HepG2 (cell line): ENCODE measurements at regions not wholly inside any gene's neighbourhood (a gene's known extent, or its start where the extent isn't known, plus 50 kb on each side); places are given as distances from the start of the nearest gene placed in this dataset.

Experiments
- ATAC-seq: fragments of 200-7000 bp; cut with Tn5 transposase; 3 replicates; pipeline ENCODE4 v1.9.1; 2020; ENCODE audit warnings: mild to moderate bottlenecking, moderate library complexity
- BruUV-seq: library from RNA; stranded (reverse); fragments of 400-500 nt; replicated peaks from 2 replicates; lab custom pipeline; 2021; lab: Mats Ljungman, UMichigan
- CTCF ChIA-PET: fragments of 300-600 bp; formaldehyde crosslinking; extraction: SDS; loops from one replicate; lab custom pipeline; 2021; ENCODE audit warnings: low total read pairs, inconsistent platforms, low intra/inter-chr PET ratio; lab: Yijun Ruan, JAX
- POLR2A ChIA-PET: fragments of 350-600 bp; sonication (Branson Sonifier 250); formaldehyde crosslinking; loops from one replicate; lab custom pipeline; 2020; ENCODE audit warnings: antibody characterized with exemption, inconsistent platforms; lab: Yijun Ruan, JAX
- DNase-seq: peaks from one replicate; pipeline ENCODE4 v3.0.0-alpha.2; 2015; ENCODE audit warnings: low spot score
- FAIRE-seq: peaks from 3 replicates; lab custom pipeline; 2011; peaks lifted over from hg19 to GRCh38; lab: Jason Lieb, UNC
- H2AFZ ChIP-seq: one replicate; pipeline ENCODE4 v1.6.1; 2011; ENCODE audit warnings: low read length, inconsistent platforms
- H3K27ac ChIP-seq: fragments of 300-600 bp; 3 replicates; pipeline ENCODE4 v1.8.0; 2011; ENCODE audit warnings: mixed run types, mild to moderate bottlenecking, mixed read lengths, low read length, inconsistent platforms; ENCODE audit not compliant: insufficient read depth; ENCODE audit errors: extremely low read length
- H3K27me3 ChIP-seq, 2 experiments: fragments of 200-600 bp in 1 of 2; 2 replicates in 1 of 2; 3 replicates in 1 of 2; pipeline versions ENCODE4 v1.6.0 to v1.8.0; 2011; ENCODE audit warnings: low read length in 2 of 2, mild to moderate bottlenecking in 2 of 2, moderate library complexity in 2 of 2, inconsistent platforms in 1 of 2; ENCODE audit not compliant: insufficient read depth in 2 of 2, control insufficient read depth in 1 of 2
- H3K36me3 ChIP-seq, 2 experiments: fragments of 200-600 bp in 1 of 2; replicated peaks in 1 of 2; 2 replicates in 1 of 2; 3 replicates in 1 of 2; pipeline versions ENCODE4 v1.5.1 to v1.8.0; 2011; ENCODE audit warnings: low read length in 2 of 2, inconsistent platforms in 1 of 2; ENCODE audit not compliant: insufficient read depth in 2 of 2, control insufficient read depth in 1 of 2
- H3K4me1 ChIP-seq: 2 replicates; pipeline ENCODE4 v1.5.1; 2012; ENCODE audit warnings: low read length, inconsistent platforms; ENCODE audit not compliant: insufficient read depth
- H3K4me2 ChIP-seq: 2 replicates; pipeline ENCODE4 v1.6.0; 2011; ENCODE audit warnings: low read depth, low read length, inconsistent platforms
- H3K4me3 ChIP-seq, 3 experiments: fragments of 200-600 bp in 1 of 3; sonication (generic), shearing (Covaris generic) in 1 of 3; replicated peaks in 1 of 3; 2 replicates each; pipeline ENCODE4 v1.5.1; 2011 to 2016; ENCODE audit warnings: low read length in 3 of 3, inconsistent platforms in 2 of 3, low read depth in 2 of 3, mild to moderate bottlenecking in 2 of 3, control low read depth in 1 of 3, mixed read lengths in 1 of 3; ENCODE audit not compliant: insufficient read depth in 1 of 3
- H3K79me2 ChIP-seq: one replicate; pipeline ENCODE4 v1.6.1; 2011; ENCODE audit warnings: low read length, inconsistent platforms; ENCODE audit not compliant: insufficient read depth
- H3K9ac ChIP-seq: 2 replicates; pipeline ENCODE4 v1.6.0; 2011; ENCODE audit warnings: mild to moderate bottlenecking, low read depth, low read length, inconsistent platforms; ENCODE audit not compliant: insufficient read depth
- H3K9me3 ChIP-seq: 2 replicates; pipeline ENCODE4 v1.5.1; 2012; ENCODE audit warnings: mild to moderate bottlenecking, low read length
- H4K20me1 ChIP-seq: 2 replicates; pipeline ENCODE4 v1.6.0; 2011; ENCODE audit warnings: inconsistent platforms, mild to moderate bottlenecking, low read length, moderate library complexity; ENCODE audit not compliant: insufficient read depth
- ARNT2 ChIP-seq: sonication (generic); formaldehyde crosslinking; IDR thresholded peaks from 2 replicates; pipeline ENCODE4 v1.8.0; 2022; ENCODE audit warnings: mild to moderate bottlenecking, low read depth, missing genetic modification reagents, moderate library complexity
- CHD2 ChIP-seq: IDR thresholded peaks from 2 replicates; pipeline ENCODE4 v1.6.1; 2011; ENCODE audit warnings: low read depth, low read length, improper control_type of control experiment
- KDM2A ChIP-seq: sonication (generic); formaldehyde crosslinking; IDR thresholded peaks from 2 replicates; pipeline ENCODE4 v1.4.0; 2020; ENCODE audit warnings: low read depth, missing genetic modification reagents, borderline replicate concordance
- ZFP36L2 ChIP-seq: sonication (generic); formaldehyde crosslinking; IDR thresholded peaks from 2 replicates; pipeline ENCODE4 v1.4.0; 2020; ENCODE audit warnings: missing genetic modification reagents
- ZNF225 ChIP-seq: sonication (generic); formaldehyde crosslinking; IDR thresholded peaks from 2 replicates; pipeline ENCODE4 v1.4.0; 2020; ENCODE audit warnings: mild to moderate bottlenecking, missing genetic modification reagents
- ZNF766 ChIP-seq: sonication (generic); formaldehyde crosslinking; IDR thresholded peaks from 2 replicates; pipeline ENCODE4 v1.5.0; 2020; ENCODE audit warnings: missing genetic modification reagents, borderline replicate concordance
- WGBS: methylation state at CpG from one replicate; pipeline ENCODE4 v1.1.6; 2017; ENCODE audit warnings: low lambda C conversion rate; 5-methylcytosine and 5-hydroxymethylcytosine counted together
- in situ Hi-C: cut with HindIII; loops from 2 replicates; pipeline ENCODE4 v1.10.0; 2017; ENCODE audit warnings: low pct_unique_long_range_greater_than_20kb; ENCODE audit not compliant: extremely low pct_ligation_motif_present
- intact Hi-C: fragments of 100-400 bp; cut with micrococcal nuclease; formaldehyde crosslinking; loops from one replicate; pipeline ENCODE4 v1.10.0; 2022; ENCODE audit not compliant: unreplicated experiment
- TF ChIP-seq, protein P1 (sequence below), 2 experiments: fragments of 450-650 bp in 1 of 2; sonication (generic) in 1 of 2; formaldehyde crosslinking in 1 of 2; IDR thresholded peaks; 2 replicates each; pipeline versions ENCODE4 v1.6.1 to v1.8.0; 2016 to 2022; ENCODE audit warnings: antibody characterized with exemption in 1 of 2, mild to moderate bottlenecking in 1 of 2, missing genetic modification reagents in 1 of 2

- peaks cover 2 to 24% of the 10 kb centered on the region in 2 experiments; a peak in 4 of 5 replicates for H3K27me3 ChIP-seq
- BruUV-seq, result no TSS peak
- TF ChIP-seq ZNF766 (CRISPR knock-in tag) (no peak), ARNT2 (CRISPR knock-in tag) (no peak), ZFP36L2 (CRISPR knock-in tag) (no peak), ZNF225 (CRISPR knock-in tag) (no peak), KDM2A (no peak), CHD2 (no peak)
- TF ChIP-seq, protein P1, sequence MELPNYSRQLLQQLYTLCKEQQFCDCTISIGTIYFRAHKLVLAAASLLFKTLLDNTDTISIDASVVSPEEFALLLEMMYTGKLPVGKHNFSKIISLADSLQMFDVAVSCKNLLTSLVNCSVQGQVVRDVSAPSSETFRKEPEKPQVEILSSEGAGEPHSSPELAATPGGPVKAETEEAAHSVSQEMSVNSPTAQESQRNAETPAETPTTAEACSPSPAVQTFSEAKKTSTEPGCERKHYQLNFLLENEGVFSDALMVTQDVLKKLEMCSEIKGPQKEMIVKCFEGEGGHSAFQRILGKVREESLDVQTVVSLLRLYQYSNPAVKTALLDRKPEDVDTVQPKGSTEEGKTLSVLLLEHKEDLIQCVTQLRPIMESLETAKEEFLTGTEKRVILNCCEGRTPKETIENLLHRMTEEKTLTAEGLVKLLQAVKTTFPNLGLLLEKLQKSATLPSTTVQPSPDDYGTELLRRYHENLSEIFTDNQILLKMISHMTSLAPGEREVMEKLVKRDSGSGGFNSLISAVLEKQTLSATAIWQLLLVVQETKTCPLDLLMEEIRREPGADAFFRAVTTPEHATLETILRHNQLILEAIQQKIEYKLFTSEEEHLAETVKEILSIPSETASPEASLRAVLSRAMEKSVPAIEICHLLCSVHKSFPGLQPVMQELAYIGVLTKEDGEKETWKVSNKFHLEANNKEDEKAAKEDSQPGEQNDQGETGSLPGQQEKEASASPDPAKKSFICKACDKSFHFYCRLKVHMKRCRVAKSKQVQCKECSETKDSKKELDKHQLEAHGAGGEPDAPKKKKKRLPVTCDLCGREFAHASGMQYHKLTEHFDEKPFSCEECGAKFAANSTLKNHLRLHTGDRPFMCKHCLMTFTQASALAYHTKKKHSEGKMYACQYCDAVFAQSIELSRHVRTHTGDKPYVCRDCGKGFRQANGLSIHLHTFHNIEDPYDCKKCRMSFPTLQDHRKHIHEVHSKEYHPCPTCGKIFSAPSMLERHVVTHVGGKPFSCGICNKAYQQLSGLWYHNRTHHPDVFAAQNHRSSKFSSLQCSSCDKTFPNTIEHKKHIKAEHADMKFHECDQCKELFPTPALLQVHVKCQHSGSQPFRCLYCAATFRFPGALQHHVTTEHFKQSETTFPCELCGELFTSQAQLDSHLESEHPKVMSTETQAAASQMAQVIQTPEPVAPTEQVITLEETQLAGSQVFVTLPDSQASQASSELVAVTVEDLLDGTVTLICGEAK (IDR thresholded peaks at IDR 0.05), result no peak
- TF ChIP-seq, protein P1 (CRISPR knock-in tag; IDR thresholded peaks at IDR 0.05), result no peak
- ATAC-seq (no peak), FAIRE-seq (no peak), DNase-seq (no peak)
- H3K4me3 ChIP-seq, result no peak overlapping the region
- H3K9ac ChIP-seq, result no peak overlapping the region
- no peaks in the 10 kb centered on the region for H3K4me1 ChIP-seq
- POLR2A ChIA-PET, result no interaction called here
- WGBS, result 25% methylated on average over 10 of the region's 10 CpGs
- H3K79me2 ChIP-seq, result no peaks in the 10 kb centered on the region
- no peak overlapping the region for H2AFZ ChIP-seq
- CTCF ChIA-PET, result no interaction called here
- in situ Hi-C loops (no loop called here), intact Hi-C loops (no loop called here)
- H3K9me3 ChIP-seq, result peaks cover 14% of the 10 kb centered on the region; the same call in 1 of the 2 replicates
- no peak overlapping the region for H3K4me2 ChIP-seq
- no peak overlapping the region for H3K27ac ChIP-seq
- H4K20me1 ChIP-seq, result no peaks in the 10 kb centered on the region
- no peaks in the 10 kb centered on the region for H3K36me3 ChIP-seq
These were observed 542.1 kb downstream of the TCERG1L start for GRCh38 chr10:130769146-130770017.
